GM12892 (cell line): ENCODE measurements at regions not wholly inside any gene's neighbourhood (a gene's known extent, or its start where the extent isn't known, plus 50 kb on each side); places are given as distances from the start of the nearest gene placed in this dataset.

ENCODE experiments used
- POLR2A ChIP-seq: IDR thresholded peaks from 2 replicates; pipeline ENCODE4 v1.6.1; 2011; ENCODE audit warnings: low read depth, low read length, control low read depth
- POLR2AphosphoS5 ChIP-seq: IDR thresholded peaks from 2 replicates; pipeline ENCODE4 v1.6.1; 2011; ENCODE audit warnings: low read depth, low read length, control low read depth
- TAF1 ChIP-seq: IDR thresholded peaks from 2 replicates; pipeline ENCODE4 v1.6.1; 2011; ENCODE audit warnings: low read depth, mild to moderate bottlenecking, control low read depth, low read length, borderline replicate concordance

- no peak for TF ChIP-seq POLR2A
- TF ChIP-seq POLR2AphosphoS5 = no peak
- no peak for TF ChIP-seq TAF1
Measured at GRCh38 chr3:117512975-117513374, 803.4 kb downstream of the TUSC7 start.
